ENCODE measurements at regions not wholly inside any gene's neighbourhood (a gene's known extent, or its start where the extent isn't known, plus 50 kb on each side); places are given as distances from the start of the nearest gene placed in this dataset.
"Not testable (repeated sequence)": the region's sequence is repeated elsewhere in the genome, so short reads cannot be mapped to it uniquely, and the experiment has no call there.

GRCh38 chr13:50393628-50394027, 378.4 kb downstream of the KCNRG start:
- Mint-ChIP-seq H3K9me3 (no peaks in the 10 kb centered on the region), H3K4me1 (peaks cover 5% of the 10 kb centered on the region), H3K4me3 (no peak overlapping the region), H3K27me3 (no peaks in the 10 kb centered on the region), H3K27ac (no peak overlapping the region), H3K36me3 (no peaks in the 10 kb centered on the region)
- no peak for ATAC-seq

- no peak overlapping the region for H3K4me3 Mint-ChIP-seq
- H3K9me3 Mint-ChIP-seq, result no peaks in the 10 kb centered on the region
- H3K27ac Mint-ChIP-seq, result no peak overlapping the region
- no peaks in the 10 kb centered on the region for H3K36me3 Mint-ChIP-seq
- peaks cover 12% of the 10 kb centered on the region for H3K4me1 Mint-ChIP-seq
- H3K27me3 Mint-ChIP-seq, result no peaks in the 10 kb centered on the region
- ATAC-seq, result no peak
Measured at GRCh38 chr13:50396001-50396400, 380.8 kb downstream of the KCNRG start.

GRCh38 chr13:50396618-50397017, 381.4 kb downstream of the KCNRG start:
- not testable (repeated sequence) for H3K27me3 Mint-ChIP-seq, H3K9me3 Mint-ChIP-seq, H3K4me3 Mint-ChIP-seq, H3K27ac Mint-ChIP-seq, H3K36me3 Mint-ChIP-seq, ATAC-seq
- peaks cover 14% of the 10 kb centered on the region for H3K4me1 Mint-ChIP-seq

- Mint-ChIP-seq H3K36me3 (no peaks in the 10 kb centered on the region), H3K9me3 (no peaks in the 10 kb centered on the region), H3K4me3 (no peak overlapping the region), H3K27ac (no peak overlapping the region), H3K4me1 (peaks cover 16% of the 10 kb centered on the region), H3K27me3 (no peaks in the 10 kb centered on the region)
- no peak for ATAC-seq
Measured at GRCh38 chr13:50400035-50400726, 384.9 kb downstream of the KCNRG start.

- Mint-ChIP-seq H3K4me3 (no peak overlapping the region), H3K27me3 (no peaks in the 10 kb centered on the region), H3K27ac (no peak overlapping the region), H3K36me3 (no peaks in the 10 kb centered on the region), H3K4me1 (peaks cover 16% of the 10 kb centered on the region), H3K9me3 (no peaks in the 10 kb centered on the region)
- no peak for ATAC-seq
Measured at GRCh38 chr13:50401049-50401505, 385.8 kb downstream of the KCNRG start.

- H3K4me1 Mint-ChIP-seq, result peaks cover 19% of the 10 kb centered on the region
- no peaks in the 10 kb centered on the region for H3K36me3 Mint-ChIP-seq
- H3K4me3 Mint-ChIP-seq, result no peak overlapping the region
- H3K9me3 Mint-ChIP-seq, result no peaks in the 10 kb centered on the region
- no peak overlapping the region for H3K27ac Mint-ChIP-seq
- no peaks in the 10 kb centered on the region for H3K27me3 Mint-ChIP-seq
- no peak for ATAC-seq
Measured at GRCh38 chr13:50401721-50402465, 386.6 kb downstream of the KCNRG start.

- H3K4me1 Mint-ChIP-seq, result peaks cover 22% of the 10 kb centered on the region
- no peaks in the 10 kb centered on the region for H3K36me3 Mint-ChIP-seq
- no peaks in the 10 kb centered on the region for H3K9me3 Mint-ChIP-seq
- ATAC-seq, result no peak
- H3K4me3 Mint-ChIP-seq, result no peak overlapping the region
- no peaks in the 10 kb centered on the region for H3K27me3 Mint-ChIP-seq
- no peak overlapping the region for H3K27ac Mint-ChIP-seq
Measured at GRCh38 chr13:50403311-50403710, 388.1 kb downstream of the KCNRG start.

- Mint-ChIP-seq H3K27ac (no peak overlapping the region), H3K9me3 (no peaks in the 10 kb centered on the region)
Measured at GRCh38 chr13:50404116-50404515, 388.9 kb downstream of the KCNRG start.

GRCh38 chr13:50404769-50405168, 389.5 kb downstream of the KCNRG start:
- Mint-ChIP-seq H3K4me3 (no peak overlapping the region), H3K4me1 (peaks cover 16% of the 10 kb centered on the region), H3K9me3 (no peaks in the 10 kb centered on the region), H3K27ac (no peak overlapping the region), H3K27me3 (no peaks in the 10 kb centered on the region), H3K36me3 (no peaks in the 10 kb centered on the region)
- no peak for ATAC-seq

More at GRCh38 chr13:50404116-50404515, 388.9 kb downstream of the KCNRG start:
- no peaks in the 10 kb centered on the region for H3K27me3 Mint-ChIP-seq
- H3K4me1 Mint-ChIP-seq, result peaks cover 17% of the 10 kb centered on the region
- H3K36me3 Mint-ChIP-seq, result no peaks in the 10 kb centered on the region
- ATAC-seq, result no peak
- H3K4me3 Mint-ChIP-seq, result no peak overlapping the region

GRCh38 chr13:50406831-50407230, 391.6 kb downstream of the KCNRG start:
- Mint-ChIP-seq H3K36me3 (no peaks in the 10 kb centered on the region), H3K9me3 (no peaks in the 10 kb centered on the region), H3K4me3 (no peak overlapping the region), H3K27ac (no peak overlapping the region), H3K27me3 (no peaks in the 10 kb centered on the region), H3K4me1 (peaks cover 6% of the 10 kb centered on the region)
- ATAC-seq, result no peak

- no peaks in the 10 kb centered on the region for H3K9me3 Mint-ChIP-seq
- H3K27ac Mint-ChIP-seq, result no peak overlapping the region
- H3K4me3 Mint-ChIP-seq, result no peak overlapping the region
- no peaks in the 10 kb centered on the region for H3K27me3 Mint-ChIP-seq
- no peak for ATAC-seq
- peaks cover 6% of the 10 kb centered on the region for H3K4me1 Mint-ChIP-seq
- H3K36me3 Mint-ChIP-seq, result no peaks in the 10 kb centered on the region
Measured at GRCh38 chr13:50408068-50408467, 392.8 kb downstream of the KCNRG start.

- Mint-ChIP-seq H3K27me3 (no peaks in the 10 kb centered on the region), H3K27ac (no peak overlapping the region), H3K4me1 (peaks cover 6% of the 10 kb centered on the region), H3K36me3 (no peaks in the 10 kb centered on the region), H3K4me3 (no peak overlapping the region), H3K9me3 (no peaks in the 10 kb centered on the region)
- ATAC-seq, result no peak
Measured at GRCh38 chr13:50409220-50409619, 394.0 kb downstream of the KCNRG start.

GRCh38 chr13:50410921-50411746, 395.9 kb downstream of the KCNRG start:
- Mint-ChIP-seq H3K4me1 (peaks cover 6% of the 10 kb centered on the region), H3K27ac (no peak overlapping the region), H3K27me3 (no peaks in the 10 kb centered on the region), H3K4me3 (no peak overlapping the region), H3K36me3 (peaks cover 6% of the 10 kb centered on the region), H3K9me3 (peaks cover 9% of the 10 kb centered on the region)
- no peak for ATAC-seq

GRCh38 chr13:50412046-50412617, 396.9 kb downstream of the KCNRG start:
- H3K27ac Mint-ChIP-seq, result no peak overlapping the region
- peaks cover 9% of the 10 kb centered on the region for H3K9me3 Mint-ChIP-seq
- H3K4me3 Mint-ChIP-seq, result no peak overlapping the region
- peaks cover under 1% of the 10 kb centered on the region for H3K4me1 Mint-ChIP-seq
- ATAC-seq, result no peak
- peaks cover 6% of the 10 kb centered on the region for H3K36me3 Mint-ChIP-seq
- H3K27me3 Mint-ChIP-seq, result no peaks in the 10 kb centered on the region

GRCh38 chr13:50414640-50415039, 399.4 kb downstream of the KCNRG start:
- Mint-ChIP-seq H3K4me1 (no peaks in the 10 kb centered on the region), H3K27ac (no peak overlapping the region), H3K36me3 (peaks cover 6% of the 10 kb centered on the region), H3K27me3 (no peaks in the 10 kb centered on the region), H3K4me3 (no peak overlapping the region), H3K9me3 (peaks cover 9% of the 10 kb centered on the region)
- ATAC-seq, result no peak
